HG02678 (cell line): ENCODE measurements at regions not wholly inside any gene's neighbourhood (a gene's known extent, or its start where the extent isn't known, plus 50 kb on each side); places are given as distances from the start of the nearest gene placed in this dataset.
"Not testable (repeated sequence)": the region's sequence is repeated elsewhere in the genome, so short reads cannot be mapped to it uniquely, and the experiment has no call there.

Experiments used
- ATAC-seq: cut with Tn5 transposase; IDR thresholded peaks from one replicate; pipeline ENCODE4 v1.9.1; 2021; ENCODE audit warnings: mild to moderate bottlenecking, moderate library complexity; ENCODE audit not compliant: unreplicated experiment

DNA sequence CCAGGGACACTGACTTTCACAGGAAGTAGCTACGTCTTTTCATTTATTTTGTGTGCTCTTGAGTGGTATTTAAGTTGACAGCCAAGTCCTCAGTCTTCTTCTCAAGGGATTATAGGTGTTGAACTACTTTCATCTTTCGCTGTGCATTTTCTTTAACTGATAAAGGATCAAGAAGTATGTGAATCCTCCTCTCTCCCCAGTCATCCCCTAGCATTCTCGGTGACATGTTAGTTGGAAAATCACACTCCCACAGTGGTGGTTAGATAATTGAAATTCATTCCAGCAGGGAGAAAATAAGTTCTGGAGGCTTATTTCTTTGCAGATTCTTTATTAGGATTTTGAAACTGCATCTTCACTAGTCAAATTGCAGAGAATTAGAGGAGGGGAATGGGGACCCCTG is 569.4 kb downstream of the MEI4 start:
- no peak for ATAC-seq

DNA sequence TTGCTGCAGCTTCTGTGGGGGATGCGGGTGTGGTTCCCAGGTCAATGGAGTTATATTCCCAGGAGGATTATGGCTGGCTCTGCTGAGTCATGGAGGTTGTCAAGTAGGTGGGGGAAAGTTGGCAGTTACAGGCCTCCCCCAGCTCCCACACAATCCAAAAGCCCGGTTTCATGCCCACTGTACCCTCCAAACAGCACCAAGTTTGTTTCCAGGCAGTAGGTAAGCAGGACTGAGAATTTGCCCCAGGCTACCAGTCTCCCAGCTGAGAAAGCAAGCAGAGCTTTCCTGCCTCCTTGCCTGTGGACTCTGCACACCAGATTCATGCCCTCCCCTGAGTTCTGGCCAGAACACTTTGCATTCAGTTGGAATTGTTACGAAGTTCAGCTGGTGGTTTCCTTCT is 578.2 kb downstream of the MEI4 start:
- ATAC-seq = no peak

DNA sequence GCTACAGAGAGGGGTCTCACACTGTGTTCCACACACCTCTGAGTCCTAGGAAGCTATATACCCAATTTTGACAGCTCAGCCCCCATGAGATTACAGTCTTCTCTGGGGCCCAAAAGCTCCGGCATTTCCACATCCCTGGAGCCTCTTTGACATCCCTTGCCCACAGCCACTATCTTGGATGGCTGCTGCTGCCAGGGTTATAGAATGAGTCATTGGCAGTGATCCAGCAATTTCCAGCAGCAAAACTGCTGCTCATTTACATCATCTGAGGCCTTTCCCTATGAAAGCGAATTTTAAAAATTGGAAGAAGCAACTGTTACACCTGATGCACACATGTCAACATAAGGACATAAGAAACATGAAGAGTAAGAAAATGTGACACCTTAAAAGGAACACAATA is 590.7 kb downstream of the MEI4 start:
- ATAC-seq = no peak

DNA sequence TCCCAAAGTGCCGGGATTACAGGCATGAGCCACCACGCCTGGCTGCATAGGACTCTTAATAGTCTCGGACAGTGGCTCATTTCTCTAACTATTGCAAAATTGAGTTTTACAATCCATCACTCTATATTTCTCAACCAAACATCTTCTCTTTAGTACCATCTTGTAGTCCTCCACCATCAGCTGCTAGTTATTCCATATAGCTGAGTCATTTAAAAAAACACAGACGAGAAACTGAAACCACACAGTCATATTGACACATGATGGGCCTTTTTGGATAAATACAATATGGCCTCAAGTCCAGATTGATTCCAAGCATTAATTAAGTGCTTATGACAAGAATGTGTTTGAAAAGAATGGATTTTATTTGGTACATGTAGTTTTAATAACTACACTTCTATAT is 599.1 kb downstream of the MEI4 start:
- no peak for ATAC-seq

DNA sequence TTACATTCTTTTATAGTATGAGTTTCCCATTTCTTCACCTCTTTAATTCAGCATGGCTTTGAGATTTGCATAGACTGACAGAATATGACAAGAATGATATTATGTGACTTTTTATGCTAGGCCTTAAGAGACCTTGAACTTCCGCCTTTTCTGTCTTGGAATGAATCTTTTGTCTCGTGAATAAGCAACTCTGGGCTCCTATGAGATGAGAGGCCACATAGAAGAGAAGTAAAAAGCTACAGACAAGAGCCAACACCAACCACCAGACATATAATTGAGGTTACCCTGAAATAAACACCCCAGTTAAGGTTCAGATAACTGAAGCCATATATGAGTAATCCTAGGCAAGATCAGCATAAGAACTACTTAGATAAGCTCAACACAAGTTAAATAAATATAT is 600.8 kb downstream of the MEI4 start:
- ATAC-seq = no peak

DNA sequence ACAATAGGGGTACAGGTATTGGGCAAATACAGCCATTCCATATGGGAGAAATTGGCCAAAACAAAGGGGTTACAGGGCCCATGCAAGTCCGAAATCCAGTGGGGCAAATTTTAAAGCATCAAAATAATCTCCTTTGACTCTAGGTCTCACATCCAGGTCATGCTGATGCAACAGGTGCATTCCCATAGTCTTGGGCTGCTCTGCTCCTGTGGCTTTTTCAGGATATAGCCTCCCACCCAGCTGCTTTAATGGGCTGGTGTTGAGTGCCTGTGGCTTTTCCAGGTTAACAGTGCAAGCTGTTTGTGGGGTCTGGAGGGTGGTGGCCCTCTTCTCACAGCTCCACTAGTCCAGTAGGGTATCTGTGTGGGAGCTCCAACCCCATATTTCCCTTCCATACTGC is 607.1 kb downstream of the MEI4 start:
- no peak for ATAC-seq

DNA sequence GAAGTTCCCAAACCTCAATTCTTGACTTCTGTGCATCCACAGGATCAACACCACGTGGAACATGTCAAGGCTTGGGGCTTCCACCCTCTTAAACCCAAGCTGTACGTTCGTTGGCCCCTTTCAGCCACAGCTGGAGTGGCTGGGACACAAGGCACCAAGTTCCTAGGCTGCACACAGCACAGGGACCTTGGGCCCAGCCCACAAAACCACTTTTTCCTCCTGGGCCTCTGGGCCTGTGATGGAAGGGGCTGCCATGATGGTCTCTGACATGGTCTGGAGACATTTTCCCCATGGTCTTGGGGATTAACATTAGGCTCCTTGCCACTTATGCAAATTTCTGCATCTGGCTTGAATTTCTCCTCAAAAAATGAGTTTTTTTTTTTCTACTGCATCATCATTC is 606.9 kb upstream of the IRAK1BP1 start:
- ATAC-seq = not testable (repeated sequence)

DNA sequence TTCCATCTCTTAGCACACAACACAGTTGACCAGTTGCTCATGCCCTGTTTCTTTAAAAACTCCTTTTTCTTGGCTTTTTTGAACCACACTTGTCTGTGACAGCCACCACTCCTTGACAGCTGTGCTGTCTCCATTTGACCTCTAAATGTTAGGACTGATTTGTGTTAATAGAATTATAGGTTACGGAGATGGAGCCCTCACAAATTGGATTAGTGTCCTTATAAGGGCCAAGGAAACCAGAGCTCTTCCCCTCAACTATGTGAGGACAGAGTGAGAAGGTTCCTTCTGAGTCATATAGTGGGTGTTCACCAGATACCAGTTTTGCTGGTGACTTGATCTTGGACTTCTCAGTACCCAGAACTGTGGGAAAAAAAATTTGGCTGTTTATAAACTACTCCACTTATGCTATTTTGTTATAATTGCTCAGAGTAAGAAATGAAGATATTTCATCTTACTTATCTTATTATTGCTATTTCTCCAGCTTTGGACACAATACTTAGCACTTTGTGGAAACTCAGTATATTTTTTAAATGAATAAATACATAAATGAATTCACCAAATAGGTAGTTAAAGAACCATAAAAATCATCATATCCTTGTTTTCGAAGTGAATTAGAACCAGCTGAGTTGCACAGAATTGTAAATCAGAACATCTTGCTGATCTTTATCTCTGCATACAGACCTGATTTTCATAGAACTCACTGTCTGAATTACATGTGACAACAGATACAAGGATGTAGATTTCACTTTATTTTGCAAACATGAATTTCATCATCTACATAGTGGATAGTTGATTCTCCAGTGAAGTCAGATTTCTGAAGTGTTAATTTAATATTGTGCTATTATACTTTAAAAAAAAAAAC is 598.5 kb upstream of the IRAK1BP1 start:
- no peak for ATAC-seq

DNA sequence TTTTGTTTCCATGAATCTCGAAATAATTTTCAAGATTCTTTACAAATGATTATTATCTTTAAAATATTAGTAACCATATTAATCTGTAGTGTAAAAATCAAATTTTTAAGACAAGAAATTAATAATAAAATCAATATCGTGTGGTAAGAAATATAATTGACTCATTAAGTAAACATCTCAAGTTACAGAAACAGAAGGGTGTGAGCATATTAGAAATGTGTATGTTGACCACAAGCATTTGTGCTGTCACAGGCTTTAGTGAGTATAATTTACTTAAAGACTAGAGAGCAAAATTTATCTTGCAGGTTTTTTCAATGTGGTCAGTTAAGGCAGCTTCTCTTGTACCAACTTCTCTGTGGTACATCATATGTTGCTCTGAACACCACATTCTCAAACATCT is 566.5 kb upstream of the IRAK1BP1 start:
- no peak for ATAC-seq

DNA sequence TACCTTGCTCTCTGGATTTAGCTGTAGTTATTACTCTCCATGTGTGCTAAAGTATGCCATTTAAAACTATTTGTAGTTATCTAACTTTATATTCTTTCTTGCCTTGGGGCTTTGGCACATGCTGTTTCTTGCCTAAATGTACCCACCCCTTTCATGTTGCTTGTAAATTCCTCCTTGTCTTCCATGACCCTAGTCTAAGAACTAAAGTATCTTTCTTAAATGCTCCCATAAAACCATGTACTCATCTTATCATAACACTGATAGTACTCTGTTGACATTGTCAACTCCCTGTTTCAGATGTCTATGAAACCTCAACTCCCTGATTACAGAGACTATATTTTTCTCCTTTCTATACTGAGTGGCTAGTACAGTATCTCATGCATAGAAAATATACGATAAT is 564.9 kb upstream of the IRAK1BP1 start:
- ATAC-seq = no peak

DNA sequence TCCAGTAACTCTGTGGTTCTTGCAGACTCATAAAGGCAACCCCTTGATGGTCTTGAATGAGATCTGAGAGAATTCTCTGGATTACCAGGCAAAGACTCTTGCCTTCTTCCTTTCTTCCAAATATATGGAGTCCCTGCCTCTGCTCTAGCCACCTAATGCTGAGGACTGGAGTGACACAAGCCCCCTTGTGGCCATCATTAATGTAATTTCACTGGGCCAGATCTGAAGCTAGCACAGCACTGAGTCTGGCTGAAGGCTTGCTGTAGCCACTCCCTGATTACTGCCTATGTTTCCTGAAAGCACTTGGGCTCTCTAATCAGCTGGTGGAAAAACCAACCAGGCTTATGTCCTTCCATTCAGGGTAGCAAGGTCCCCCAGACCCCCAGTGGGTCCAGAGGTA is 559.3 kb upstream of the IRAK1BP1 start:
- no peak for ATAC-seq

DNA sequence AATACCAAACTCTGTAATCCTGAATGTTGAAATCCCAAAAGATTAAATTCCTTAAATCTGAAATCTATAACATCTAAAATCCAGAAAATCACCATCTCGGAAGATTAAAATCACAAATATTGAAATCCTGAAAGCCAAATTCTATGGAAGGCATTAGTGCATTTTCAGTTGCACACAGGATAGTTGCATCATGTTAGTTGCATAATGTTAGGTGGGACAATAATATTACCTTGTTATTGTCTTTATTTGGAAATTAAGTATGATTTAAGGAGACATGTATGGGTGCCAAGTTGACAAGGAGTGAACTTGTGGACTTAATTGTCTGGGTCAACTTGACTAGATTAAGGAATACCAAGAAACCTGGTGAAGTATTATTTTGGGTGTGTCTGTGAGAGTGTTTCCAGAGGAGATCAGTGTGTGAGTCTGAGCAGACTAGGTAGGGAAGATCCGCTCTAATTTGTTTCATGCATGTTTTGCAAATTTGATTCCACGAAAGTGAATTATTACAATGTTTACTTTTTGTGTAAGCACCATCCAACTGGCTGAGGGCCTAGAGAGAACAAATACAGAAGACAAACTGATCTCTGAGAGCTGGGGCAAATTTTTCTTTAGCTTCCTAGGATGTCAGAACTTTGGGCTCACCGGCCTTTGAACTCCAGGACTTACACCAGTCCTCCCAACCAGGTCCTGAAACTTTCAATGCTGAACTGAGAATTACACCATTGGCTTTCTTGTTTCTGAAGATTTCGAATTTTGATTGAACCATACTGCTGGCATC is 545.1 kb upstream of the IRAK1BP1 start:
- ATAC-seq = no peak

DNA sequence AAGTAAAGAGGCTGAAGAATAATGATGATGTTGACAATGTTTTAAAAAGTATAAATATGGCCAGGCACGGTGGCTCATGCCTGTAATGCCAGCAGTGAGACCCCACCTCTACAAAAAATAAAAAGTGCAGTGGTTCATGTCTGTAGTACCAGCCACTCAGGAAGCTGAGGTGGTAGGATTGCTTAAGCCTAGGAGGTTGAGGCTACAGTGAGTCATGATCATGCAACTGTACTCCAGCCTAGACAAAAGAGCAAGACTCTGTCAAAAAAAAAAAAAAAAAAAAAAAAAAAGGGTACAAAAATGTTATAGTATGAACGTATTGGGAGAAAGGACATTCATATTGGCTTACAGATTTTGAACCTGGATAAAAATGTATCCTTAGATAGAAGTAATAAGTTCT is 543.1 kb upstream of the IRAK1BP1 start:
- ATAC-seq = no peak

DNA sequence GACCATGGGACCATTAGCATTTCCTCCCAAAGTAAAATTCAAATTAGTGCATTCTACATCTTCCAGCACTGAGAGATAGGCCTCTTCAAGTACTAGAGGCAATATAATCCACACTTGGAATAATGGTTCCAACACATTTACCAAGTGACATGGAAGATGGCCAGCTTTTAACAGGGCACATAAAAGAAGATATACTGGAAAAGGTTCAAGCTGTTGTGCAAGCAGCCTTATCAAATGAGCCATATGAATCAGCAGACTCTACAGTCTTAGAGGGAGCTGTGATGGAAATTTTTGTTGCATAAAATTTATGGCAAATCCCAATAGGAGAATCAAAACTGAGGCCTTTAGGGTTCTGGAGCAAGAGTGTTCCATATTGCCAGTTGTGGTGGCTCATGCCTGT is 526.6 kb upstream of the IRAK1BP1 start:
- ATAC-seq = no peak

DNA sequence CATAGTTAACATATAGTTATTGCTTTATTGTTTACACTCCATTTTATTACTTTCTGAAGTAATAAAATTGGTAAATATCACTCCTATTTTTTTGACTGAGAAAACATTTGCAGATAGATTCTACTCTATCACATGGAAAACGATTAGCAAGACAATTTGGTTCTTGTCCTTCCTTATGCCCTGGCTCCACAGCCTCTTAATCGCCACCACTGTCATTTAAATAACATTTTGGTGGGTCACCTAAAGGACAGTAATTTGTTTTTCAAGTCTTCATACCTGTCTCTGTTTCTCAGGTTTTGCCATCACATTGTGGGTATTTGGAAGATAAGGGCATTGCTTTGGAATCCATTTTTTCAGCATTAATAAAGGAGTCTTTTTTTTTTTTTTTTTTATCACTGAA is 521.5 kb upstream of the IRAK1BP1 start:
- ATAC-seq = no peak

DNA sequence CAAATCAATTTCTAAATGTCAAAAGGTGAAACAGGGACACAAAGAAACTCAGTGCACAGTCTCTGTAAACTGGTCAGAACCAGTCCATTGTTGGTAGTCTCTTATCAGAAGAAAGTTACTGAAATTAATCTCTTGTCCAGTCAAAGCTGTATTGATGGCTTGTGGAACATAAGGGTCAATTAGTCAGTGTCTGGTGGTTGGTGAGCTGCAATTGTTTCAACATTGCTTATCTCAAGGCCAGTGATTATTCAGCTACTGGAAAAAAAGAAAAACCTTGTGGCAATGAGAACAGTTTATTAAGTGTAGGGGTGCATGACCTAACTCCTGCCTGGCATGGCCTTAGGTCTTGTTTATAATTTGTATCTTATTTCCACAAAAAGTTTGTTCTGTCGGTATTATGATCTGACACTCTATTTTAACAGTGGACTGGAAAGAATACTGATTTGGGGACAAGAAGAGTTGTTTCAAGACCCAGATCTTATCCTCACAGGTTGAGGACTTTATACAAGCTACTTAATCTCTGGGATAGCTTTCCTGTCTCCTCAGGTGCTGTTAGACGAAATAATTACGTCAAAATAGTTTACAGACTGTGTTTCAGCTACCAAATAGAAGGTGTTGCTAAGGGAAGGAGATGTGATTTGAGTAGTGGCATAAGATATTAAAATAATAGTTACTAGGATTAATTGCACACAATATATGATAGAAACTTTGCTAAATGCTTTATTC is 520.0 kb upstream of the IRAK1BP1 start:
- no peak for ATAC-seq

DNA sequence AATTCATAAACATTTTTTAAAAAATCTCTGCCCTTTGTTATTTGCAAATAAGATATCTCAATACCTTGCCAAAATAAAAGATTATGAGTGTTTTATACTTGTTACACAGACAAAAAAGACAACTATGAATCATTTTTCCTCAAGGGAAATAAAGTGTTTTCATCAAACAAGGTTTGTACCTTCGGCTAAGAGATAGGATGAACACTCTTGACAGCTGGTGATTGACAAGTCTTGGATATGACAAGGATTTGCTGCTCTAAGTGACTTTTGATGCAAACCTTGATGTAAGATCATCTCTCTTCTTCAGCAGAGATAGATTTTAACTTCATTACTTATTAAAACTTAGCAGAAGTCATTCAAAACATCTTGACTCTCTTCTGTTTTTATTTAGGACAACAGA is 514.3 kb upstream of the IRAK1BP1 start:
- no peak for ATAC-seq

DNA sequence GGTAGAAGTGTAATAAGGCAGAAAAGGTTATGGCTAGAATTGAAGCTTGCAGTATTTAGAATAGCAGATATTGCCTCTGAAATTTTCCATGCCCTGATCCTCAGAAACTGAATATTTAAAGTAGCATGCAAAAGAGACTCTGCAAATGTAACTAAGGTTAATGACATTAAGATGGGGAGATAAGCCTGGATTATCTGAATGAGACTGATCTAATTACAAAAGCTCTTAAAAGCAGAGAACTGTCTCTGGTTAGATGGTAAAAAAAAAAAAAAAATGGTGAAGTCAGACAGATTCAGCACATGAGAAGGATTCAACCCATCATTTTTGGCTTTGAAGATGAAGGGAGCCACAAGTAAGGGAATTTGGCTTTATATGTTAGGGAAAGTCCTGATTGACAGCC is 503.7 kb upstream of the IRAK1BP1 start:
- no peak for ATAC-seq

DNA sequence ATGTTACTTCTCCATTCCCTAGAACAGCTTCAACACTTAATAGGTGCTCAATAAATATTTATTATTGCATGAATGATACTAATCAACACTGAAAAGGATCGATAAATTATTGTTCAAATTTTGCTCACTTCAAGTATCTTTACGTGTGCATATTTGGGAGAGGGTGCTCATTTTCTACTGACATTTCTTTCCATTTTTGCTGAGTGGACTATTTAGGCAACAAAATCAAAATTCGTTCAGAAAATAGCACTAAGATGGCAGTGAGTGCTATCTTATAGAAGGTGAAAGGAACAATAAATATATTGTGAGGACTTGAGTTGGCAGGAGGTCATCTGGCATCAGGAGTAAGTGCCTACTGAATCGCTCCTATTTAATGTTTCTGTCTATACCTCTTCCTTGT is 501.9 kb upstream of the IRAK1BP1 start:
- no peak for ATAC-seq

DNA sequence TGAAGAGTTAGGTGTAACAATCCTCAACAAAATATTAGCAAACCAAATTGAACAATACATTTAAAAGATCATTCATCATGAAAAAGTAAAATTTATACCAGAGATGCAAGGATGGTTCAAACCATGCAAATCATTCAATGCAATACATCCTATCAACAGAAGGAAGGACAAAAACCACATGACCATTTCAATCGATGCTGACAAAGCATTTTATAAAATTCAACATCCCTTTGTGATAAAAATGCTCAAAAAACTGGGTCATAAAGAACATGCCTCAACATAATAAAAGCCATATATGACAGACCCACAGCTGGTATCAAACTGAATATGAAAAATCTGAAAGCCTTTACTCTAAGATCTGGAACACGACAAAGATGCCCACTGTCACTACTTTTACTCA is 490.3 kb upstream of the IRAK1BP1 start:
- ATAC-seq = no peak

DNA sequence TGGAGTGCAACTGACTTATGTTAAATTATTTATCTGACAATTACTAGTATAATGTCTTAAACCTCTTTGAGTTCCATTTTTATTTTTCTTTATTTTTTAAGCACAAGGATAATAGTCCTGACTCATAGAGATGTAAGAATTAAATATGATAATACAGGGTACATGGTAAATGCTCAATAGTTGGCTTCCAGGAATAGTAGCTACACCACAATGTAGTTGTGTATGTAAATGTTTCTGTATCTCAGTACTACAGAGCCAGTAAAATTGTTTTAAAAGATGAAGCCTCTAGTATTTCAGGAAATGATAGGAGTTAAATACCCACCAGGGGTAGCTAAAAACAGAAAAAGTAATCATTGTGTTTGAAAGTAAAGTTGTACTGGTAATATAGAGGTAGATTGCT is 487.4 kb upstream of the IRAK1BP1 start:
- no peak for ATAC-seq

DNA sequence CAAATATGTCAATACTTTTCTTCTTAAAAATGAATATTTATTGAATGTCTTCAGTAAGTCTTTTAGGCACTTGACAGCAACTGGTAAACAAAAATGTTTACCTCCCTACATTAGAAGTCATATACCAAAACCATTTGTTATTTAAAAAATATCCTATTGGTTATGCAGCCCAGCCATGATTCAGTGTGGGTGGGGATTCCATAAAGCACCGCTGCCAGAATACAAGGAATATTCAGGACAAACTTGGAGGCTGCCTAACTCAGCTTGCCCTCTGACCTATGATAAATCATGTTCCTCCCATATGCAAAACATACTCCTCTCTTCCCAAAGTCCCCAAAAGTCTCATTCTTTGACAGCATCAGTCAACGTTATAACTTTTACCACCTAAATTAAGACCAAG is 486.8 kb upstream of the IRAK1BP1 start:
- ATAC-seq = no peak
